Trophoblast cell (in vitro differentiated cells and primary cell): ENCODE measurements at regions not wholly inside any gene's neighbourhood (a gene's known extent, or its start where the extent isn't known, plus 50 kb on each side); places are given as distances from the start of the nearest gene placed in this dataset.

Experiments
- DNase-seq, 2 donors: peaks; one replicate each; pipeline ENCODE4 v3.0.0-alpha.2; 2016
- H2AFZ ChIP-seq: 2 replicates; pipeline ENCODE4 v1.6.1; 2013; ENCODE audit warnings: low read length, moderate library complexity, mild to moderate bottlenecking; ENCODE audit not compliant: insufficient read depth, poor library complexity
- H2AK5ac ChIP-seq: 2 replicates; pipeline ENCODE4 v1.6.1; 2013; ENCODE audit warnings: mild to moderate bottlenecking, low read length
- H2BK120ac ChIP-seq: 2 replicates; pipeline ENCODE4 v1.6.1; 2013; ENCODE audit warnings: low read length, mild to moderate bottlenecking, moderate library complexity; ENCODE audit not compliant: insufficient read depth, poor library complexity
- H2BK12ac ChIP-seq: 2 replicates; pipeline ENCODE4 v1.6.1; 2013; ENCODE audit warnings: mild to moderate bottlenecking, low read length, moderate library complexity
- H2BK5ac ChIP-seq: 2 replicates; pipeline ENCODE4 v1.6.1; 2013; ENCODE audit warnings: low read length, low read depth, moderate library complexity, mild to moderate bottlenecking; ENCODE audit not compliant: poor library complexity
- H3K14ac ChIP-seq: 2 replicates; pipeline ENCODE4 v1.6.1; 2013; ENCODE audit warnings: mild to moderate bottlenecking, low read length
- H3K18ac ChIP-seq: 2 replicates; pipeline ENCODE4 v1.6.1; 2013; ENCODE audit warnings: mild to moderate bottlenecking, low read length
- H3K23ac ChIP-seq: 2 replicates; pipeline ENCODE4 v1.6.1; 2013; ENCODE audit warnings: low read length
- H3K27ac ChIP-seq: 2 replicates; pipeline ENCODE4 v1.5.1; 2013; ENCODE audit warnings: low read depth, mild to moderate bottlenecking, inconsistent platforms, low read length, moderate library complexity
- H3K27me3 ChIP-seq: 2 replicates; pipeline ENCODE4 v1.6.1; 2013; ENCODE audit warnings: inconsistent platforms, mild to moderate bottlenecking, low read length, moderate library complexity; ENCODE audit not compliant: insufficient read depth
- H3K36me3 ChIP-seq, 2 experiments: 1 replicate in 1 of 2; 2 replicates in 1 of 2; pipeline ENCODE4 v1.6.1; 2013; ENCODE audit warnings: low read length in 2 of 2, mild to moderate bottlenecking in 2 of 2, moderate library complexity in 1 of 2; ENCODE audit not compliant: insufficient read depth in 2 of 2, control insufficient read depth in 1 of 2
- H3K4ac ChIP-seq: 2 replicates; pipeline ENCODE4 v1.6.1; 2013; ENCODE audit warnings: low read depth, mild to moderate bottlenecking, low read length, moderate library complexity
- H3K4me1 ChIP-seq, 2 experiments: 1 replicate in 1 of 2; 2 replicates in 1 of 2; pipeline ENCODE4 v1.6.1; 2013; ENCODE audit warnings: low read length in 2 of 2, mild to moderate bottlenecking in 2 of 2, moderate library complexity in 1 of 2; ENCODE audit not compliant: insufficient read depth in 2 of 2, control insufficient read depth in 1 of 2
- H3K4me2 ChIP-seq: 2 replicates; pipeline ENCODE4 v1.6.1; 2013; ENCODE audit warnings: inconsistent platforms, mild to moderate bottlenecking, low read length, moderate library complexity
- H3K4me3 ChIP-seq: 2 replicates; pipeline ENCODE4 v1.5.1; 2013; ENCODE audit warnings: mild to moderate bottlenecking, low read depth, low read length, inconsistent platforms
- H3K79me1 ChIP-seq: one replicate; pipeline ENCODE4 v1.6.1; 2013; ENCODE audit warnings: low read length
- H3K79me2 ChIP-seq: 2 replicates; pipeline ENCODE4 v1.6.1; 2013; ENCODE audit warnings: low read length, mild to moderate bottlenecking; ENCODE audit not compliant: control insufficient read depth, insufficient read depth, poor library complexity
- H3K9ac ChIP-seq: 2 replicates; pipeline ENCODE4 v1.6.1; 2013; ENCODE audit warnings: mild to moderate bottlenecking, low read length
- H3K9me3 ChIP-seq: 2 replicates; pipeline ENCODE4 v1.6.1; 2013; ENCODE audit warnings: low read depth, mild to moderate bottlenecking, control low read depth, inconsistent platforms, low read length; ENCODE audit not compliant: insufficient read depth
- H4K12ac ChIP-seq: 2 replicates; pipeline ENCODE4 v1.6.1; 2013; ENCODE audit warnings: low read depth, mild to moderate bottlenecking, low read length, moderate library complexity
- H4K8ac ChIP-seq: 2 replicates; pipeline ENCODE4 v1.6.1; 2013; ENCODE audit warnings: low read depth, mild to moderate bottlenecking, low read length, moderate library complexity
- H4K91ac ChIP-seq: one replicate; pipeline ENCODE4 v1.6.1; 2013; ENCODE audit warnings: low read depth, mild to moderate bottlenecking, low read length, moderate library complexity
- WGBS: extraction: QIAGEN DNeasy Blood & Tissue Kit; methylation state at CpG from one replicate; pipeline ENCODE4 v1.1.7; 2013; ENCODE audit warnings: missing lambda C conversion rate; ENCODE audit not compliant: insufficient read length, insufficient coverage; ENCODE audit errors: extremely low coverage; 5-methylcytosine and 5-hydroxymethylcytosine counted together

DNA sequence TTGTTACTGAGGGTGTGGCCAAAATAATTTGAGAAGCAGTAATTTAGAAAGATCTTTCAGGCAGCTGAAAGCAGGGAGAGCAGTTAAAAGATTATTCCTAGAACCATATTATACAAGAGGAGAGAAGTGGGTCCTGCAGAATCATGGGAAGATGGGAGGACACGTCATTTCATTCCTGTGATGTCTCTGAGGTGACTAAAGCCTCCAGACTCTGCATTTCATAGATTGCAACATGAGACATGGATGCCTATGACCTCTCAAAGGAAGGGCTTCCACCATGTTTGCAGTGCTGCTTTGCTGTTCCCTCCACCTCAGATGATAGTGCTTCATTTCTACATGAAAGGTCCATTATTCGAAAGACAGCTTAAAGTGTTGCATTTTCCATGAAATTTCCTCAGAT lies 788.4 kb downstream of the TSN start:
- Histone ChIP-seq H3K14ac (no peak overlapping the region), H3K23ac (no peak overlapping the region), H4K8ac (no peak overlapping the region), H3K27me3 (no peaks in the 10 kb centered on the region), H3K79me1 (no peaks in the 10 kb centered on the region), H3K18ac (no peak overlapping the region), H3K4me1 (no peaks in the 10 kb centered on the region), H3K27ac (no peak overlapping the region), H2BK12ac (no peak overlapping the region), H3K36me3 (no peaks in the 10 kb centered on the region), H3K79me2 (no peaks in the 10 kb centered on the region), H3K4me3 (no peak overlapping the region), H2BK5ac (no peak overlapping the region), H3K9ac (no peak overlapping the region), H4K91ac (no peak overlapping the region), H3K4ac (no peak overlapping the region), H3K9me3 (no peaks in the 10 kb centered on the region), H2BK120ac (no peak overlapping the region), H2AFZ (no peak overlapping the region), H4K12ac (no peak overlapping the region), H2AK5ac (no peak overlapping the region), H3K4me2 (no peak overlapping the region)
- peak; percentile 29 to 53 for DNase-seq
- WGBS: no CpG with 5 or more reads among the region's 2 CpGs

DNA sequence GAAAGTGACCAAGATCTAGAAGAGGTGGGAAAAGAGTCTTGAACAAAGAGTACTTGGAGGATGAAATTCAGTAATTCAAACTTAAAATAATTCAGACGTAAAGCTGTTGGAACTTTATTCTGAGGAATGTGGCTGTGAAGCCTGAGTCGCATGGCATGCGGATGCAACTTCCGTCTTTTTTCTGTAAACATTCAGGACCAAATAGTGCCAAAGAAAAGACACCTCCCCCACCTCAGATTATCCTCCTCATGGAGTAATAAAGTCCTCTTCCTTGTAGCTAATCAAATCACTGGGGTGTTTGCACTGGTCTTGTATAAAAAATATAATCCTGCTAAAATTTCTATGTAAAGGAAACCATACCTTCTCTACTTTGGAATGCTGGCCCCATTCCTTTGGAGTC lies 790.4 kb downstream of the TSN start:
- Histone ChIP-seq H4K8ac (no peak overlapping the region), H4K12ac (no peak overlapping the region), H2BK5ac (no peak overlapping the region), H2BK12ac (no peak overlapping the region), H2BK120ac (no peak overlapping the region), H3K4me2 (no peak overlapping the region), H3K9ac (no peak overlapping the region), H3K9me3 (no peaks in the 10 kb centered on the region), H3K4me3 (no peak overlapping the region), H3K18ac (no peak overlapping the region), H3K23ac (no peak overlapping the region), H3K14ac (no peak overlapping the region), H2AFZ (no peak overlapping the region), H4K91ac (no peak overlapping the region), H3K79me2 (no peaks in the 10 kb centered on the region), H3K36me3 (no peaks in the 10 kb centered on the region), H3K27me3 (no peaks in the 10 kb centered on the region), H3K4me1 (no peaks in the 10 kb centered on the region), H3K79me1 (no peaks in the 10 kb centered on the region), H2AK5ac (no peak overlapping the region), H3K27ac (no peak overlapping the region), H3K4ac (no peak overlapping the region)
- no peak for DNase-seq
- WGBS: no CpG with 5 or more reads among the region's 4 CpGs

DNA sequence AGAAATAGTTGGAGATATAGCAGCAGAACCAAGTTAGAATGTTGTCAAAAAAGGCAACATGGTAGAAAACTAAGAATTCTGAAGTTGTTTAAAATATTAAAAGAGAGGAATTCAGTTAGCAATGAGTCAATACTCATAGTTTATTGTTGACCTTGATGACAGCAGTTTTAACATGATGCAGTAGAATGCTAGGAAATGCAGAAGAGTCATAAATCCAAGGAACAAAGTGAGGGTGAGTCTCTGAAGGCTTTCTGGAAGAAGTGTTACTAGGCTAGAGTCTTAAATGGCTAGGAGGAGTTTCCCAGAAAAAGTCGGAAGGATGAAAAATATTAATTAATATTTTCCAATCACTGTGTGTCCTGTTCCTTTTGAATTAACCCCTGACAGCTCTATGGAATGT lies 807.3 kb downstream of the TSN start:
- Histone ChIP-seq H2BK120ac (no peak overlapping the region), H4K91ac (no peak overlapping the region), H3K9me3 (no peaks in the 10 kb centered on the region), H4K8ac (no peak overlapping the region), H4K12ac (no peak overlapping the region), H3K23ac (no peak overlapping the region), H3K9ac (no peak overlapping the region), H2BK5ac (no peak overlapping the region), H3K36me3 (no peaks in the 10 kb centered on the region), H3K27me3 (no peaks in the 10 kb centered on the region), H2BK12ac (no peak overlapping the region), H3K4me3 (no peak overlapping the region), H3K4me1 (no peaks in the 10 kb centered on the region), H3K79me2 (no peaks in the 10 kb centered on the region), H3K79me1 (no peaks in the 10 kb centered on the region), H3K4me2 (no peak overlapping the region), H3K18ac (no peak overlapping the region), H3K27ac (no peak overlapping the region), H2AFZ (no peak overlapping the region), H3K4ac (no peak overlapping the region), H3K14ac (no peak overlapping the region), H2AK5ac (no peak overlapping the region)
- WGBS: no CpG with 5 or more reads among the region's 1 CpG
- no peak for DNase-seq

DNA sequence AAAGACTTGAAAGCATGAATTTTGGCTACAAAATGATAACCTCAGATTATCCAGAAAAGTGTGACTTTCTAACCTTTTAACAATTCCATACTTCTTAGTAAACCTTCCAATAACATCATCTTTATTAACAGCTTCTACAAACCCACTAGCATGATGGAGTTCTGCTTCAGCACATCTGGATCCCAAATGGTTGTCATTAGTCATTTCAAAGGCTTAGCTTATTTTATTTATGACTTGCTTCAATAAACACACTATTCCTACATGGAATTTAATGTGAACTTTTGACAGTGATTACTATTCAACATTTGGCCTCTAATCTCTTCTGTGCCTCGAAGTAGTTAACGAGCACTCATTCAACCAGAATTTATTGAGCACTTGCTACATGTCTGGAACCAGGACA lies 808.3 kb downstream of the TSN start:
- Histone ChIP-seq H3K27ac (no peak overlapping the region), H3K4me2 (no peak overlapping the region), H3K9me3 (no peaks in the 10 kb centered on the region), H3K36me3 (no peaks in the 10 kb centered on the region), H4K12ac (no peak overlapping the region), H3K79me1 (no peaks in the 10 kb centered on the region), H4K8ac (no peak overlapping the region), H3K9ac (no peak overlapping the region), H3K27me3 (no peaks in the 10 kb centered on the region), H2BK12ac (no peak overlapping the region), H3K23ac (no peak overlapping the region), H2AK5ac (no peak overlapping the region), H2BK5ac (no peak overlapping the region), H4K91ac (no peak overlapping the region), H2BK120ac (no peak overlapping the region), H3K14ac (no peak overlapping the region), H3K4me1 (no peaks in the 10 kb centered on the region), H3K4me3 (no peak overlapping the region), H3K79me2 (no peaks in the 10 kb centered on the region), H3K18ac (no peak overlapping the region), H3K4ac (no peak overlapping the region), H2AFZ (no peak overlapping the region)
- WGBS: no CpG with 5 or more reads among the region's 2 CpGs
- DNase-seq: no peak
